ENCODE measurements at regions not wholly inside any gene's neighbourhood (a gene's known extent, or its start where the extent isn't known, plus 50 kb on each side); places are given as distances from the start of the nearest gene placed in this dataset.

DNA sequence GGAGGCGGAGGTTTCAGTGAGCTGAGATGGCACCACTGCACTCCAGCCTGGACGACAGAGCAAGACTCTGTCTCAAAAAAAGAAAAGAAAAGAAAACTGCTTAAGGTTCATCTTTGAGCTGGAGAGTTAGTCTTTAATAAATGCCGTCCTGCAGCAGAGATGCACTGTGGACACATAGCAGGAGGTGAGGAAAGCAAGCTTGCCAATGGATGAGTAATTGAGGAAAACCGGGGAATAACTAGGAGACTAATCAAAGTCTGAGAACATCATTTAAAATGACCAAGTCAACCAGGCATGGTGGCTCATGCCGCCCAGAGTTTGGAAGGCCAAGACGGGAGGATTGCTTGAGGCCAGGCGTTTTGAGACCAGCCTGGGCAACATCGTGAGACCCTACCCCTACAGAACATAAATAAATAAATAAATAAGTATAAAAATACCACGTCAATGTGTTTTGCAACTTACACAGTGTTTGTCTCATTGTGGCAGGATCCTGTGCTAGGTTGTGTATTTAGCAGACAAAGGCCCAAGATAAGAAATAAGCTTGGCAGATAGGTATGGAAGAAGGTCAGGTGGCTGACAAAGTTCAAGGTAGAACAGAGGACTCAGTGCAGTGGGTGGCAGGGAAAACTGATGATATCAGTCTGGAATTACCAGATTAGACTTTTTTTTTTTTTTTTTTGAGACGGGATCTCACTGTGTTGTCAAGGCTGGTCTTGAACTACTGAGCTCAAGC lies 115.7 kb upstream of the KMT2C start:
- H3K36me3 Mint-ChIP-seq (ENCODE audit: low read depth) = no peaks in the 10 kb centered on the region; the same call in 2 of the 3 replicates
- peaks cover 11% of the 10 kb centered on the region for H3K27me3 Mint-ChIP-seq (ENCODE audit: insufficient read depth, low read depth, poor library complexity)

More for the DNA sequence above, 115.7 kb upstream of the KMT2C start:
- Histone ChIP-seq H3K4me1 (ENCODE audit: insufficient read depth) (no peaks in the 10 kb centered on the region), H3K36me3 (ENCODE audit: insufficient read depth) (no peaks in the 10 kb centered on the region), H3F3A (replicated peaks; ENCODE audit: low read depth) (0 out of 2 replicates have a peak, but pooled peaks cover 2% of the 10 kb centered on the region), H3K27ac (ENCODE audit: low read depth) (no peak overlapping the region), H3K9me2 (ENCODE audit: insufficient read depth) (no peaks in the 10 kb centered on the region), H3K79me2 (replicated peaks; ENCODE audit: insufficient read depth) (no peaks in the 10 kb centered on the region), H3K4me2 (no peak overlapping the region), H3K4me3 (no peak overlapping the region), H2AFZ (no peak overlapping the region), H4K20me1 (replicated peaks; ENCODE audit: insufficient read depth) (no peaks in the 10 kb centered on the region), H3K27me3 (ENCODE audit: insufficient read depth) (no peaks in the 10 kb centered on the region)
- Mint-ChIP-seq H3K4me1 (peaks cover 12% of the 10 kb centered on the region), H3K4me3 (no peak overlapping the region), H3K27ac (no peak overlapping the region; the same call in 1 of the 2 replicates), H3K9me3 (peaks cover 3% of the 10 kb centered on the region; the same call in 2 of the 3 replicates)
- no peak for TF ChIP-seq JUNB (IDR thresholded peaks at IDR 0.05; ENCODE audit: unreplicated experiment)
- TF ChIP-seq CREB1 (CRISPR knock-in tag; IDR thresholded peaks at IDR 0.05; ENCODE audit: low read depth) = no peak
- no peak for TF ChIP-seq POLR2AphosphoS5 (IDR thresholded peaks at IDR 0.05; ENCODE audit: low read depth)
- TF ChIP-seq, protein P1, sequence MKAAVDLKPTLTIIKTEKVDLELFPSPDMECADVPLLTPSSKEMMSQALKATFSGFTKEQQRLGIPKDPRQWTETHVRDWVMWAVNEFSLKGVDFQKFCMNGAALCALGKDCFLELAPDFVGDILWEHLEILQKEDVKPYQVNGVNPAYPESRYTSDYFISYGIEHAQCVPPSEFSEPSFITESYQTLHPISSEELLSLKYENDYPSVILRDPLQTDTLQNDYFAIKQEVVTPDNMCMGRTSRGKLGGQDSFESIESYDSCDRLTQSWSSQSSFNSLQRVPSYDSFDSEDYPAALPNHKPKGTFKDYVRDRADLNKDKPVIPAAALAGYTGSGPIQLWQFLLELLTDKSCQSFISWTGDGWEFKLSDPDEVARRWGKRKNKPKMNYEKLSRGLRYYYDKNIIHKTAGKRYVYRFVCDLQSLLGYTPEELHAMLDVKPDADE (IDR thresholded peaks at IDR 0.05) = no peak
- TF ChIP-seq, protein P2, sequence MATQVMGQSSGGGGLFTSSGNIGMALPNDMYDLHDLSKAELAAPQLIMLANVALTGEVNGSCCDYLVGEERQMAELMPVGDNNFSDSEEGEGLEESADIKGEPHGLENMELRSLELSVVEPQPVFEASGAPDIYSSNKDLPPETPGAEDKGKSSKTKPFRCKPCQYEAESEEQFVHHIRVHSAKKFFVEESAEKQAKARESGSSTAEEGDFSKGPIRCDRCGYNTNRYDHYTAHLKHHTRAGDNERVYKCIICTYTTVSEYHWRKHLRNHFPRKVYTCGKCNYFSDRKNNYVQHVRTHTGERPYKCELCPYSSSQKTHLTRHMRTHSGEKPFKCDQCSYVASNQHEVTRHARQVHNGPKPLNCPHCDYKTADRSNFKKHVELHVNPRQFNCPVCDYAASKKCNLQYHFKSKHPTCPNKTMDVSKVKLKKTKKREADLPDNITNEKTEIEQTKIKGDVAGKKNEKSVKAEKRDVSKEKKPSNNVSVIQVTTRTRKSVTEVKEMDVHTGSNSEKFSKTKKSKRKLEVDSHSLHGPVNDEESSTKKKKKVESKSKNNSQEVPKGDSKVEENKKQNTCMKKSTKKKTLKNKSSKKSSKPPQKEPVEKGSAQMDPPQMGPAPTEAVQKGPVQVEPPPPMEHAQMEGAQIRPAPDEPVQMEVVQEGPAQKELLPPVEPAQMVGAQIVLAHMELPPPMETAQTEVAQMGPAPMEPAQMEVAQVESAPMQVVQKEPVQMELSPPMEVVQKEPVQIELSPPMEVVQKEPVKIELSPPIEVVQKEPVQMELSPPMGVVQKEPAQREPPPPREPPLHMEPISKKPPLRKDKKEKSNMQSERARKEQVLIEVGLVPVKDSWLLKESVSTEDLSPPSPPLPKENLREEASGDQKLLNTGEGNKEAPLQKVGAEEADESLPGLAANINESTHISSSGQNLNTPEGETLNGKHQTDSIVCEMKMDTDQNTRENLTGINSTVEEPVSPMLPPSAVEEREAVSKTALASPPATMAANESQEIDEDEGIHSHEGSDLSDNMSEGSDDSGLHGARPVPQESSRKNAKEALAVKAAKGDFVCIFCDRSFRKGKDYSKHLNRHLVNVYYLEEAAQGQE (IDR thresholded peaks at IDR 0.05; ENCODE audit: unreplicated experiment) = no peak
- no peak for TF ChIP-seq STAT1 (IDR thresholded peaks at IDR 0.05; ENCODE audit: unreplicated experiment)
- TF ChIP-seq EZH2phosphoT487 (IDR thresholded peaks at IDR 0.05; ENCODE audit: unreplicated experiment) = no peak
- no peak for TF ChIP-seq NANOG (IDR thresholded peaks at IDR 0.05; ENCODE audit: borderline replicate concordance)
- TF ChIP-seq, protein P3, sequence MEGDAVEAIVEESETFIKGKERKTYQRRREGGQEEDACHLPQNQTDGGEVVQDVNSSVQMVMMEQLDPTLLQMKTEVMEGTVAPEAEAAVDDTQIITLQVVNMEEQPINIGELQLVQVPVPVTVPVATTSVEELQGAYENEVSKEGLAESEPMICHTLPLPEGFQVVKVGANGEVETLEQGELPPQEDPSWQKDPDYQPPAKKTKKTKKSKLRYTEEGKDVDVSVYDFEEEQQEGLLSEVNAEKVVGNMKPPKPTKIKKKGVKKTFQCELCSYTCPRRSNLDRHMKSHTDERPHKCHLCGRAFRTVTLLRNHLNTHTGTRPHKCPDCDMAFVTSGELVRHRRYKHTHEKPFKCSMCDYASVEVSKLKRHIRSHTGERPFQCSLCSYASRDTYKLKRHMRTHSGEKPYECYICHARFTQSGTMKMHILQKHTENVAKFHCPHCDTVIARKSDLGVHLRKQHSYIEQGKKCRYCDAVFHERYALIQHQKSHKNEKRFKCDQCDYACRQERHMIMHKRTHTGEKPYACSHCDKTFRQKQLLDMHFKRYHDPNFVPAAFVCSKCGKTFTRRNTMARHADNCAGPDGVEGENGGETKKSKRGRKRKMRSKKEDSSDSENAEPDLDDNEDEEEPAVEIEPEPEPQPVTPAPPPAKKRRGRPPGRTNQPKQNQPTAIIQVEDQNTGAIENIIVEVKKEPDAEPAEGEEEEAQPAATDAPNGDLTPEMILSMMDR (conservative IDR thresholded peaks at IDR 0.05; ENCODE audit: low read depth in 2 of 2) = no peak
- no peak for TF ChIP-seq EZH2 (IDR thresholded peaks at IDR 0.05; ENCODE audit: low read depth, unreplicated experiment)
- no peak for TF ChIP-seq ZNF331 (CRISPR knock-in tag; IDR thresholded peaks at IDR 0.05; ENCODE audit: low read depth)
- TF ChIP-seq ZNF114 (CRISPR knock-in tag; IDR thresholded peaks at IDR 0.05) = no peak
- ATAC-seq (no peak), DNase-seq (ENCODE audit: low spot score) (no peak)
